ENCODE measurements at regions not wholly inside any gene's neighbourhood (a gene's known extent, or its start where the extent isn't known, plus 50 kb on each side); places are given as distances from the start of the nearest gene placed in this dataset.

DNA sequence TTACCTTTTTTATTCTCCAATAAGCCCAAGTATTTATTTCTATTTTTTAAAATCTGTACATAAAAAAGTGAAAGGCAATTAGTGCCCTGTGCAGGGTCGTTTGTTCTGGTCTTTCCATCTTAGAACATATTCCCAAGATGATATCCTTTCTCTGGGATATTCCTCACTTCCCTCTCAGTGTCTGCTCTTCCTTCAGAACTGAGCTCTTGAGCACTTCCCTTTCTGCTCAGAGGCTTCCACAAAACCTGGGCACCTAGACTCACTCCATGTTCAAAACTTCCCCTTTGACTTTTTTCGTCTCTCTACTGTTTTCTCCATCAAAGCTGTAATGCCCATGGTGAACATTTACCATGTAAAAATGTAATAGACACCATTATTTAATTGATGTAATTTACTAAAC is 296.5 kb upstream of the TCF4 start:
- no peak for DNase-seq (ENCODE audit: low spot score in 2 of 2, unreplicated experiment in 2 of 2)
- H3K36me3 Mint-ChIP-seq, result no peaks in the 10 kb centered on the region

DNA sequence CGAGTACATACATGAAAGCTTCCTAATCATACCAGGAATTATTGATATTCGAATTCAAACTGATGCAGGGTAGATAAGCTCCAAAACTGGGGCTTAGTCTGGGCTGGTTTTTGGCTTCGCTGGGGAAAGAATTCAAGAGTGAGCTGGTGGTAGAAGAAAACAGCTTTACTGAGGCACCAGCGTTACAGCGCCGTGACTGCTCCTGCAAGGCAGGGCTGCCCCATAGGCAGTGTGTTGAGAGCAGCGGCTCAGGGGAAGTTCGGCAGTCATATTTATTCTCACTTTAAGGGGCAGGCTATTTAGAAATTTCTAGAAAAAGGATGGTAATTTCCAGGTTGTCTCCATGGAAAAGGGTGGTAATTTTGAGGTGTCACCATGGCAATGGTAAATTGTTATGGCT is 292.6 kb upstream of the TCF4 start:
- no peak for DNase-seq (ENCODE audit: low spot score in 2 of 2, unreplicated experiment in 2 of 2)
- H3K36me3 Mint-ChIP-seq, result no peaks in the 10 kb centered on the region
- H3K27ac Mint-ChIP-seq, result peak overlapping the region; percentile 13
- H3K4me1 Mint-ChIP-seq, result peaks cover 35% of the 10 kb centered on the region
- no peaks in the 10 kb centered on the region for H3K9me3 Mint-ChIP-seq
- H3K4me3 Mint-ChIP-seq, result no peak overlapping the region
- TF ChIP-seq, protein P1, sequence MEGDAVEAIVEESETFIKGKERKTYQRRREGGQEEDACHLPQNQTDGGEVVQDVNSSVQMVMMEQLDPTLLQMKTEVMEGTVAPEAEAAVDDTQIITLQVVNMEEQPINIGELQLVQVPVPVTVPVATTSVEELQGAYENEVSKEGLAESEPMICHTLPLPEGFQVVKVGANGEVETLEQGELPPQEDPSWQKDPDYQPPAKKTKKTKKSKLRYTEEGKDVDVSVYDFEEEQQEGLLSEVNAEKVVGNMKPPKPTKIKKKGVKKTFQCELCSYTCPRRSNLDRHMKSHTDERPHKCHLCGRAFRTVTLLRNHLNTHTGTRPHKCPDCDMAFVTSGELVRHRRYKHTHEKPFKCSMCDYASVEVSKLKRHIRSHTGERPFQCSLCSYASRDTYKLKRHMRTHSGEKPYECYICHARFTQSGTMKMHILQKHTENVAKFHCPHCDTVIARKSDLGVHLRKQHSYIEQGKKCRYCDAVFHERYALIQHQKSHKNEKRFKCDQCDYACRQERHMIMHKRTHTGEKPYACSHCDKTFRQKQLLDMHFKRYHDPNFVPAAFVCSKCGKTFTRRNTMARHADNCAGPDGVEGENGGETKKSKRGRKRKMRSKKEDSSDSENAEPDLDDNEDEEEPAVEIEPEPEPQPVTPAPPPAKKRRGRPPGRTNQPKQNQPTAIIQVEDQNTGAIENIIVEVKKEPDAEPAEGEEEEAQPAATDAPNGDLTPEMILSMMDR (IDR thresholded peaks at IDR 0.05; ENCODE audit: unreplicated experiment), result no peak
- no peaks in the 10 kb centered on the region for H3K27me3 Mint-ChIP-seq (ENCODE audit: low read depth)

More for the DNA sequence above, 296.5 kb upstream of the TCF4 start:
- no peaks in the 10 kb centered on the region for H3K9me3 Mint-ChIP-seq
- H3K4me1 Mint-ChIP-seq, result peaks cover 17% of the 10 kb centered on the region
- TF ChIP-seq, protein P1 (IDR thresholded peaks at IDR 0.05; ENCODE audit: unreplicated experiment), result no peak
- H3K4me3 Mint-ChIP-seq, result no peak overlapping the region
- no peaks in the 10 kb centered on the region for H3K27me3 Mint-ChIP-seq (ENCODE audit: low read depth)
- no peak overlapping the region for H3K27ac Mint-ChIP-seq

DNA sequence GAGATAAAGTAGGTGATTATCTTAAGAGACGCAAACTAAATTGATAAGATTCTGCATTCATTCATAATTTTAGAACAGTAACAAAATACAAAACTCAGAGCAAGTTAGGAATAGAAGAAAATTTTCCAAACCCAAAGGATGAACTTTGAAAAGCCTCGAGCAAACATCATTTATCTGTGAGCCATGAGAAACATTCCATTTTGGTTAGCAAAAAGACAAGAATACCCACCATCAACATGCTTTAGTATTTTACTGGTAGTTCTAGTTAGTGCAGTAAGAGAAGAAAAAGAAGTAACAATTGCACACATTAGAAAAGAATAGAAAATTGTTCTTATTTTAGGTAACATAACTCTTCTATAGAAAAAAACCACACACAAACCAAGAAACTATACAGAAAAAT is 291.3 kb upstream of the TCF4 start:
- no peak for DNase-seq (ENCODE audit: low spot score in 2 of 2, unreplicated experiment in 2 of 2)
- H3K27me3 Mint-ChIP-seq (ENCODE audit: low read depth), result no peaks in the 10 kb centered on the region
- H3K36me3 Mint-ChIP-seq, result no peaks in the 10 kb centered on the region
- H3K9me3 Mint-ChIP-seq, result no peaks in the 10 kb centered on the region
- H3K27ac Mint-ChIP-seq, result peak overlapping the region; percentile 75
- H3K4me3 Mint-ChIP-seq, result no peak overlapping the region
- TF ChIP-seq, protein P1 (IDR thresholded peaks at IDR 0.05; ENCODE audit: unreplicated experiment), result no peak
- peaks cover 41% of the 10 kb centered on the region for H3K4me1 Mint-ChIP-seq

DNA sequence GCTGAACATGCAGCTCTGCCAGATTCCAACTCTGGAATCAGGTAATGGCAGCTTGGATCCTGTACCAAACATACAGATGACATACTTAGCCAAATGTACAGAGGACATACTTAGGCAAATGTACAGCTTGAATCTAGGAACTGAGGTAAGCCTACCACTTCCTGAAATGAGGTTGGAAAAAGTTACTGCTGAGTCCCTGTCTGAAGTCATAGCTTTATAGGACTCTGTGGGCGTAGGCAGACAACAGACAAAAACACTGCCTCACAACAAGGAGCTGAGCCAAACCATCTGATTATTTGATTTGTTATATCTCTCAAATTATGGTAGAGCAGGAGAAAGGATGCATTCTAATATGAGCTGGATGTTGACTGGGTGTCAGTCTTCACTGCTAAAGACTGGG is 290.2 kb upstream of the TCF4 start:
- TF ChIP-seq, protein P1 (IDR thresholded peaks at IDR 0.05; ENCODE audit: unreplicated experiment), result no peak
- Mint-ChIP-seq H3K27ac (peak overlapping the region; percentile 78), H3K27me3 (ENCODE audit: low read depth) (no peaks in the 10 kb centered on the region), H3K4me3 (no peak overlapping the region), H3K9me3 (peaks cover 4% of the 10 kb centered on the region), H3K36me3 (no peaks in the 10 kb centered on the region), H3K4me1 (peaks cover 41% of the 10 kb centered on the region)
- no peak for DNase-seq (ENCODE audit: low spot score in 2 of 2, unreplicated experiment in 2 of 2)

DNA sequence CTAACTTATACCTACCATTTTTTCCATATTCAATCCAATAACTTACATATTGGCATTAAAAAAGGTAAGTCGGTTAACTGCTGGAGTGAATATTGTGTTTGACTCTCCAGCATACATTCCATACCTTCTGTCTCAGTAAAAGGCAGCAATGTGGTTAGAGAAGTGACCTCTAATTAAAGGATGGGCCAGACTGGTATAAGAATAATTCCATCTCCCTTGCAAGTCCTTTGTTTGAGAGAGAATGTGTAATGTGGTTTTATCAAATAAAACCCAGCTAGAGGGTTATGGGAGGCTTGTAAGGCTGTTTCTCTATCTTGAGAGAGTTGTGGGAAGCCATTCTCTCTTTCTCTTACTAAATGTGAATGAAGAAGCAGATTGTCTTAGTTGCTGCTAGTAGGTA is 289.3 kb upstream of the TCF4 start:
- H3K27ac Mint-ChIP-seq, result no peak overlapping the region
- H3K36me3 Mint-ChIP-seq, result no peaks in the 10 kb centered on the region
- H3K9me3 Mint-ChIP-seq, result peaks cover 4% of the 10 kb centered on the region
- no peak for DNase-seq (ENCODE audit: low spot score in 2 of 2, unreplicated experiment in 2 of 2)
- H3K4me3 Mint-ChIP-seq, result no peak overlapping the region
- peaks cover 41% of the 10 kb centered on the region for H3K4me1 Mint-ChIP-seq
- no peaks in the 10 kb centered on the region for H3K27me3 Mint-ChIP-seq (ENCODE audit: low read depth)
- TF ChIP-seq, protein P1 (IDR thresholded peaks at IDR 0.05; ENCODE audit: unreplicated experiment), result no peak

DNA sequence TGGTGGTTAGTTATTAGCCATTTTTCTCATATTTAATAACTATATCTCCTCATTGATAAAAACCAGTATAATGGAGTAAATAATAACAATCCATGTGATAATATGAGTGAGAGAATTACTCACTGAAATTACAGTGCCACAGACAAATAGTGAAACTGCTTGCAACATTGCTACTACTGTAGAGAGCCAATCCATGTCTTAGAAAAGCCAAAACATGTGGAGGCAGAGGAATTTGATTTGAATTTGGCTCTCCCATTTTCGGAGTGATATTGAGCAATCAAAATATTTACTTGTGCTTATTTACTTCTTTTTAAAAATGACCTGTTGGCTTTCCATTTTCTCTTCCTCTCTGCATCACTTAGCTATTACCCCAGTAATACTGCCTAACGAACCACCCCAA is 288.3 kb upstream of the TCF4 start:
- H3K4me1 Mint-ChIP-seq, result peaks cover 35% of the 10 kb centered on the region
- TF ChIP-seq, protein P1 (IDR thresholded peaks at IDR 0.05; ENCODE audit: unreplicated experiment), result no peak
- no peak for DNase-seq (ENCODE audit: low spot score in 2 of 2, unreplicated experiment in 2 of 2)
- no peaks in the 10 kb centered on the region for H3K36me3 Mint-ChIP-seq
- no peak overlapping the region for H3K4me3 Mint-ChIP-seq
- peaks cover 4% of the 10 kb centered on the region for H3K9me3 Mint-ChIP-seq
- no peaks in the 10 kb centered on the region for H3K27me3 Mint-ChIP-seq (ENCODE audit: low read depth)
- no peak overlapping the region for H3K27ac Mint-ChIP-seq
